ENCODE measurements at regions not wholly inside any gene's neighbourhood (a gene's known extent, or its start where the extent isn't known, plus 50 kb on each side); places are given as distances from the start of the nearest gene placed in this dataset.

GRCh38 chr17:13222975-13223374 is 205.1 kb upstream of the ELAC2 start:
- Mint-ChIP-seq H3K36me3 (ENCODE audit: low read depth) (no peaks in the 10 kb centered on the region), H3K27ac (no peak overlapping the region), H3K4me3 (no peak overlapping the region), H3K27me3 (ENCODE audit: insufficient read depth) (peaks cover 4% of the 10 kb centered on the region), H3K4me1 (ENCODE audit: low read depth) (no peaks in the 10 kb centered on the region), H3K9me3 (no peaks in the 10 kb centered on the region)
- DNase-seq: no peak
- no peak for TF ChIP-seq CTCF (IDR thresholded peaks at IDR 0.05)

GRCh38 chr17:13212860-13213259 is 195.0 kb upstream of the ELAC2 start:
- no peak overlapping the region for H3K27ac Mint-ChIP-seq
- no peak overlapping the region for H3K4me3 Mint-ChIP-seq
- no peaks in the 10 kb centered on the region; the same call in 1 of the 2 replicates for H3K27me3 Mint-ChIP-seq (ENCODE audit: insufficient read depth)
- H3K4me1 Mint-ChIP-seq (ENCODE audit: low read depth): no peaks in the 10 kb centered on the region
- H3K36me3 Mint-ChIP-seq (ENCODE audit: low read depth): no peaks in the 10 kb centered on the region
- no peak for TF ChIP-seq CTCF (IDR thresholded peaks at IDR 0.05)
- no peaks in the 10 kb centered on the region for H3K9me3 Mint-ChIP-seq
- no peak for DNase-seq

GRCh38 chr17:13209081-13209480 is 191.3 kb upstream of the ELAC2 start:
- Mint-ChIP-seq H3K4me3 (no peak overlapping the region), H3K9me3 (no peaks in the 10 kb centered on the region), H3K36me3 (ENCODE audit: low read depth) (no peaks in the 10 kb centered on the region), H3K4me1 (ENCODE audit: low read depth) (peaks cover 13% of the 10 kb centered on the region; the same call in 1 of the 2 replicates), H3K27me3 (ENCODE audit: insufficient read depth) (no peaks in the 10 kb centered on the region; the same call in 1 of the 2 replicates), H3K27ac (no peak overlapping the region)
- no peak for TF ChIP-seq CTCF (IDR thresholded peaks at IDR 0.05)
- DNase-seq: no peak

GRCh38 chr17:13204607-13205237 is 186.9 kb upstream of the ELAC2 start:
- H3K4me1 Mint-ChIP-seq (ENCODE audit: low read depth): peaks cover 13% of the 10 kb centered on the region; the same call in 1 of the 2 replicates
- H3K36me3 Mint-ChIP-seq (ENCODE audit: low read depth): no peaks in the 10 kb centered on the region
- H3K4me3 Mint-ChIP-seq: no peak overlapping the region
- no peak for DNase-seq
- H3K27ac Mint-ChIP-seq: no peak overlapping the region
- no peak for TF ChIP-seq CTCF (IDR thresholded peaks at IDR 0.05)
- H3K9me3 Mint-ChIP-seq: no peaks in the 10 kb centered on the region
- H3K27me3 Mint-ChIP-seq (ENCODE audit: insufficient read depth): peaks cover 5% of the 10 kb centered on the region; the same call in 1 of the 2 replicates

GRCh38 chr17:13202835-13203234 is 185.0 kb upstream of the ELAC2 start:
- no peak for TF ChIP-seq CTCF (IDR thresholded peaks at IDR 0.05)
- Mint-ChIP-seq H3K9me3 (no peaks in the 10 kb centered on the region), H3K4me3 (no peak overlapping the region), H3K4me1 (ENCODE audit: low read depth) (peaks cover 13% of the 10 kb centered on the region; the same call in 1 of the 2 replicates), H3K36me3 (ENCODE audit: low read depth) (no peaks in the 10 kb centered on the region), H3K27me3 (ENCODE audit: insufficient read depth) (peaks cover 14% of the 10 kb centered on the region; the same call in 1 of the 2 replicates), H3K27ac (no peak overlapping the region)
- no peak for DNase-seq
